Panc1 (cell line): ENCODE measurements at regions not wholly inside any gene's neighbourhood (a gene's known extent, or its start where the extent isn't known, plus 50 kb on each side); places are given as distances from the start of the nearest gene placed in this dataset.

Experiments used
- ATAC-seq: fragments of 200-7000 bp; cut with Tn5 transposase; 2 replicates; pipeline ENCODE4 v1.9.1; 2020; ENCODE audit warnings: mild to moderate bottlenecking, moderate library complexity
- BruUV-seq: library from RNA; stranded (reverse); fragments of 400-500 nt; replicated peaks from 2 replicates; lab custom pipeline; 2021; lab: Mats Ljungman, UMichigan
- CTCF ChIA-PET: fragments of 300-600 bp; sonication (Branson Sonifier 250); formaldehyde crosslinking; loops from one replicate; lab custom pipeline; 2022; ENCODE audit warnings: antibody characterized with exemption; lab: Charles Lee
- POLR2A ChIA-PET: fragments of 300-600 bp; sonication (Branson Sonifier 250); formaldehyde crosslinking; loops from one replicate; lab custom pipeline; 2022; ENCODE audit warnings: antibody characterized with exemption; lab: Charles Lee
- DNase-seq: peaks from one replicate; pipeline ENCODE4 v3.0.0-alpha.2; 2010; ENCODE audit warnings: low read depth, low spot score
- H3K27ac ChIP-seq: 2 replicates; pipeline ENCODE4 v1.5.1; 2011; ENCODE audit warnings: mild to moderate bottlenecking, low read length, inconsistent platforms
- H3K27me3 ChIP-seq: fragments of 200-500 bp; sonication (Bioruptor generic); 2 replicates; pipeline ENCODE4 v1.6.0; 2014; ENCODE audit warnings: low read length, inconsistent platforms; ENCODE audit not compliant: control insufficient read depth, insufficient read depth
- H3K36me3 ChIP-seq: fragments of 200-500 bp; sonication (Bioruptor generic); 2 replicates; pipeline ENCODE4 v1.5.1; 2014; ENCODE audit warnings: inconsistent platforms, mild to moderate bottlenecking, low read length, moderate library complexity; ENCODE audit not compliant: control insufficient read depth, insufficient read depth
- H3K4me1 ChIP-seq: 2 replicates; pipeline ENCODE4 v1.5.1; 2011; ENCODE audit warnings: inconsistent platforms, mild to moderate bottlenecking, low read length, moderate library complexity; ENCODE audit not compliant: control insufficient read depth, insufficient read depth
- H3K4me3 ChIP-seq, 2 experiments: 2 replicates each; pipeline ENCODE4 v1.5.1; 2011 to 2012; ENCODE audit warnings: low read depth in 2 of 2, low read length in 2 of 2, mild to moderate bottlenecking in 2 of 2, inconsistent platforms in 1 of 2, moderate library complexity in 1 of 2
- H3K9me3 ChIP-seq: fragments of 200-500 bp; sonication (Bioruptor generic); 2 replicates; pipeline ENCODE4 v1.5.1; 2014; ENCODE audit warnings: low read depth, mild to moderate bottlenecking, inconsistent platforms, low read length, moderate library complexity; ENCODE audit not compliant: control insufficient read depth, insufficient read depth
- CTCF ChIP-seq: fragments of 450-650 bp; IDR thresholded peaks from 2 replicates; pipeline ENCODE4 v1.5.1; 2017; ENCODE audit warnings: mild to moderate bottlenecking
- POLR2AphosphoS5 ChIP-seq: IDR thresholded peaks from 2 replicates; pipeline ENCODE4 v1.6.1; 2012; ENCODE audit warnings: mild to moderate bottlenecking, low read depth, low read length, moderate library complexity
- SIN3A ChIP-seq: IDR thresholded peaks from 2 replicates; pipeline ENCODE4 v1.6.1; 2012; ENCODE audit warnings: low read depth, mild to moderate bottlenecking, low read length, moderate library complexity, borderline replicate concordance; ENCODE audit not compliant: insufficient read depth
- TCF7L2 ChIP-seq: IDR thresholded peaks from 2 replicates; pipeline ENCODE4 v1.6.1; 2011; ENCODE audit warnings: mild to moderate bottlenecking, low read depth, low read length, inconsistent platforms
- in situ Hi-C: cut with HindIII; loops from 2 replicates; pipeline ENCODE4 v1.10.0; 2016; ENCODE audit warnings: low sequenced_read_pairs, low pct_unique_long_range_greater_than_20kb
- intact Hi-C: fragments of 100-400 bp; cut with micrococcal nuclease; formaldehyde crosslinking; loops from one replicate; pipeline ENCODE4 v1.10.0; 2022; ENCODE audit not compliant: unreplicated experiment
- TF ChIP-seq, protein P1 (sequence below), 2 experiments: IDR thresholded peaks; 2 replicates each; pipeline ENCODE4 v1.6.1; 2011 to 2012; ENCODE audit warnings: low read depth in 2 of 2, control low read depth in 1 of 2, low read length in 1 of 2, mild to moderate bottlenecking in 1 of 2, moderate library complexity in 1 of 2; ENCODE audit not compliant: insufficient read depth in 1 of 2

DNA sequence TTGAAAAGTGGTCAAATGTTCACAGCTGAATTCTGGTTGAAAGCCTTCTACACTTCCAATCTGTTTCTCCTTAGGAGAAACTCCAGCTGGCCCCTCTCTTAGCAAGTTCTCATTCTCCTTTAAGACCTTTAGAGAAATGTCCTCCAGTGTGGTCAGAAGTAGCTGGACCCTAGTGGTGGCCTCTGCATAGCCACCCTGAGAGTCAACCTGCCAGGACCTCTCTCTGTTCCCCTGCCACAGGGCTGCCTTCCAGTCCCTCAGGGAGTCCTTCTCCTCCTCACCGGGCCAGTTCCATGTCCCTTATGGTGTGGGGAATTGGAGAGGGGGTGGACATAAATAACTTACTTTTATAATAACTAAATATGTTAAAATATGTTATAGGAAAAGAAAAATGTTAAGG lies 200.9 kb upstream of the PKDCC start:
- TF ChIP-seq, protein P1, sequence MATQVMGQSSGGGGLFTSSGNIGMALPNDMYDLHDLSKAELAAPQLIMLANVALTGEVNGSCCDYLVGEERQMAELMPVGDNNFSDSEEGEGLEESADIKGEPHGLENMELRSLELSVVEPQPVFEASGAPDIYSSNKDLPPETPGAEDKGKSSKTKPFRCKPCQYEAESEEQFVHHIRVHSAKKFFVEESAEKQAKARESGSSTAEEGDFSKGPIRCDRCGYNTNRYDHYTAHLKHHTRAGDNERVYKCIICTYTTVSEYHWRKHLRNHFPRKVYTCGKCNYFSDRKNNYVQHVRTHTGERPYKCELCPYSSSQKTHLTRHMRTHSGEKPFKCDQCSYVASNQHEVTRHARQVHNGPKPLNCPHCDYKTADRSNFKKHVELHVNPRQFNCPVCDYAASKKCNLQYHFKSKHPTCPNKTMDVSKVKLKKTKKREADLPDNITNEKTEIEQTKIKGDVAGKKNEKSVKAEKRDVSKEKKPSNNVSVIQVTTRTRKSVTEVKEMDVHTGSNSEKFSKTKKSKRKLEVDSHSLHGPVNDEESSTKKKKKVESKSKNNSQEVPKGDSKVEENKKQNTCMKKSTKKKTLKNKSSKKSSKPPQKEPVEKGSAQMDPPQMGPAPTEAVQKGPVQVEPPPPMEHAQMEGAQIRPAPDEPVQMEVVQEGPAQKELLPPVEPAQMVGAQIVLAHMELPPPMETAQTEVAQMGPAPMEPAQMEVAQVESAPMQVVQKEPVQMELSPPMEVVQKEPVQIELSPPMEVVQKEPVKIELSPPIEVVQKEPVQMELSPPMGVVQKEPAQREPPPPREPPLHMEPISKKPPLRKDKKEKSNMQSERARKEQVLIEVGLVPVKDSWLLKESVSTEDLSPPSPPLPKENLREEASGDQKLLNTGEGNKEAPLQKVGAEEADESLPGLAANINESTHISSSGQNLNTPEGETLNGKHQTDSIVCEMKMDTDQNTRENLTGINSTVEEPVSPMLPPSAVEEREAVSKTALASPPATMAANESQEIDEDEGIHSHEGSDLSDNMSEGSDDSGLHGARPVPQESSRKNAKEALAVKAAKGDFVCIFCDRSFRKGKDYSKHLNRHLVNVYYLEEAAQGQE (IDR thresholded peaks at IDR 0.05; ENCODE audit: insufficient read depth in 1 of 2, low read depth in 2 of 2, low read length in 1 of 2): no peak
- no peaks in the 10 kb centered on the region; the same call in 1 of the 2 replicates for H3K27me3 ChIP-seq
- ATAC-seq (no peak), DNase-seq (no peak)
- H3K36me3 ChIP-seq: no peaks in the 10 kb centered on the region
- no peaks in the 10 kb centered on the region for H3K4me1 ChIP-seq
- POLR2A ChIA-PET: no interaction called here
- intact Hi-C loops: no loop called here
- no TSS peak for BruUV-seq
- H3K4me3 ChIP-seq: no peak overlapping the region
- in situ Hi-C loops: no loop called here
- no peak overlapping the region for H3K27ac ChIP-seq
- no peaks in the 10 kb centered on the region for H3K9me3 ChIP-seq
- CTCF ChIA-PET: interaction anchor here (0.7 to 0.8 kb wide), 2 partner anchors 10 to 209 kb away, joined by 3 read pairs; no protein-coding TSS in a partner anchor

DNA sequence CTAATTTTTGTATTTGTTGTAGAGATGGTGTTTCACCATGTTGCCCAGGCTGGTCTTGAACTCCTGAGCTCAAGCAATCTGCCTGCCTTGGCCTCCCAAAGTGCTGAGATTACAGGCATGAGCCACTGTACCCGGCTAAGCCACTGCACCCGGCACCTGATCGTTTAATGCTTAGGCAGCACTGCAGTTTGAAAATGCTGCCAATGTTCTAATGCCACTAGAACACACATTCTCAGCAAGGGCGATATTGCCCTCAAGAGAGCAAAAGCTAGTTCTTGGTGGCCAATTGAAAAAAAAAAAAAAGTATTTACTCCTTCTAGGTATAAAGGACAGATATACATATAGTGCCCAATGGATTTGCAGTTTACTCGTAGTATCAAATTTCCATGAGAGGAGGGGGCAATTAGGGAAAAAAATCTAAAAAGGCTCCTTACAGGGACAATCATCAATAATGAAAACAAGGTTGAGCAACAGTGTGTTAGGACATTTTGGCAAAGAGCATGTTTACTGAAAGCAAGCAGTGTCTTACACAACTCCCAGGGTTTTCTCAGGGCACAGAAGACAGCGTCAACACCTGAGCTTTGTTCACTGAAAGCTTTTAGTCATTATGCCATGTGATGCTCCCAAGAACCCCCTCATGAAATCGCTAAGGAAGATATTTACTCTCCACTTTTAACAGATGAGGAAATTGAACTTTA lies 199.9 kb upstream of the PKDCC start:
- no TSS peak for BruUV-seq
- ATAC-seq (no peak), DNase-seq (no peak)
- no peak overlapping the region for H3K4me3 ChIP-seq
- no peak overlapping the region for H3K27ac ChIP-seq
- H3K36me3 ChIP-seq: no peaks in the 10 kb centered on the region
- ChIA-PET CTCF (interaction anchor here (0.9 kb wide), 1 partner anchor 240 kb away, joined by 3 read pairs; no protein-coding TSS in a partner anchor), POLR2A (no interaction called here)
- H3K27me3 ChIP-seq: no peaks in the 10 kb centered on the region; the same call in 1 of the 2 replicates
- H3K4me1 ChIP-seq: no peaks in the 10 kb centered on the region
- TF ChIP-seq CTCF: no peak
- no peak for TF ChIP-seq TCF7L2
- TF ChIP-seq, protein P1 (IDR thresholded peaks at IDR 0.05; ENCODE audit: insufficient read depth in 1 of 2, low read depth in 2 of 2, low read length in 1 of 2): no peak
- no peak for TF ChIP-seq SIN3A
- no peak for TF ChIP-seq POLR2AphosphoS5
- H3K9me3 ChIP-seq: no peaks in the 10 kb centered on the region
- intact Hi-C loops (no loop called here), in situ Hi-C loops (no loop called here)
